ENCODE measurements at regions not wholly inside any gene's neighbourhood (a gene's known extent, or its start where the extent isn't known, plus 50 kb on each side); places are given as distances from the start of the nearest gene placed in this dataset.

- Histone ChIP-seq H3K23ac (ENCODE audit: insufficient read length, low read depth, low read length) (no peak overlapping the region), H3K79me2 (ENCODE audit: insufficient read depth, low read length) (no peaks in the 10 kb centered on the region), H3K79me1 (ENCODE audit: insufficient read depth, low read depth, low read length, poor library complexity, severe bottlenecking) (no peaks in the 10 kb centered on the region), H3K9ac (ENCODE audit: extremely low read depth, insufficient read length, low read length) (no peak overlapping the region), H3K18ac (ENCODE audit: insufficient read length, low read depth, low read length) (no peak overlapping the region), H3K9me3 (ENCODE audit: control insufficient read depth, low read depth, low read length) (no peaks in the 10 kb centered on the region), H2BK5ac (ENCODE audit: insufficient read length, low read length) (no peak overlapping the region), H4K8ac (replicated peaks; ENCODE audit: insufficient read length, low read depth, low read length) (no peak overlapping the region), H3K4ac (ENCODE audit: low read depth, low read length) (no peak overlapping the region), H3K4me2 (ENCODE audit: insufficient read depth, insufficient read length, low read length) (no peak overlapping the region), H3K27ac (ENCODE audit: insufficient read length, low read depth, low read length) (no peak overlapping the region), H2BK120ac (ENCODE audit: low read depth, low read length, poor library complexity, severe bottlenecking) (no peak overlapping the region), H4K91ac (ENCODE audit: insufficient read length, low read depth, low read length) (no peak overlapping the region), H4K20me1 (ENCODE audit: control insufficient read depth, insufficient read depth, insufficient read length) (no peaks in the 10 kb centered on the region), H3T11ph (ENCODE audit: low read length) (no peak overlapping the region), H2BK12ac (ENCODE audit: insufficient read length, low read depth, low read length) (no peak overlapping the region), H3K14ac (ENCODE audit: insufficient read depth, low read length) (no peak overlapping the region), H2AK5ac (ENCODE audit: insufficient read length, low read length) (no peak overlapping the region), H3K56ac (ENCODE audit: insufficient read length, low read depth, low read length) (no peak overlapping the region), H3K23me2 (ENCODE audit: insufficient read length, low read depth, low read length, poor library complexity, severe bottlenecking) (no peaks in the 10 kb centered on the region), H2AFZ (ENCODE audit: low read length) (no peak overlapping the region), H3K4me1 (ENCODE audit: insufficient read depth, low read length) (no peaks in the 10 kb centered on the region), H2BK20ac (ENCODE audit: low read depth, low read length, poor library complexity, severe bottlenecking) (no peak overlapping the region), H2BK15ac (ENCODE audit: low read depth, low read length) (no peak overlapping the region), H4K5ac (ENCODE audit: insufficient read length, low read depth, low read length) (no peak overlapping the region), H3K27me3 (ENCODE audit: insufficient read depth, low read length) (no peaks in the 10 kb centered on the region)
- Mint-ChIP-seq H3K27ac (no peak overlapping the region; a peak in 1 of 7 replicates), H3K4me3 (no peak overlapping the region), H3K4me1 (no peaks in the 10 kb centered on the region), H3K27me3 (ENCODE audit: low read depth) (no peaks in the 10 kb centered on the region), H3K36me3 (ENCODE audit: insufficient read depth in 1 of 3, low read depth in 3 of 3) (no peaks in the 10 kb centered on the region), H3K9me3 (no peaks in the 10 kb centered on the region)
- no peak for TF ChIP-seq CTCF (conservative IDR thresholded peaks at IDR 0.05)
- no peak for DNase-seq
Observed at GRCh38 chr7:88458946-88459345, 152.3 kb upstream of the STEAP4 start.
